CD4-positive, CD25-positive, alpha-beta regulatory T cell (primary cell): ENCODE measurements at regions not wholly inside any gene's neighbourhood (a gene's known extent, or its start where the extent isn't known, plus 50 kb on each side); places are given as distances from the start of the nearest gene placed in this dataset.

ENCODE experiments used
- ATAC-seq, 2 donors: fragments of 150-1000 bp; cut with Tn5 transposase; one replicate each; pipeline ENCODE4 v1.10.0; 2021; ENCODE audit warnings: low read depth in 2 of 2, moderate number of reproducible peaks in 2 of 2, moderate library complexity in 1 of 2
- DNase-seq, 3 donors: peaks; one replicate each; pipeline versions ENCODE4 v3.0.0 to v3.0.0-alpha.2; 2012 to 2022; ENCODE audit warnings: mixed read lengths in 1 of 3
- H3K27ac ChIP-seq: one replicate; pipeline ENCODE4 v1.7.0; 2013; ENCODE audit warnings: mild to moderate bottlenecking, low read length; ENCODE audit not compliant: insufficient read depth, poor library complexity, severe bottlenecking
- H3K27me3 ChIP-seq: one replicate; pipeline ENCODE4 v1.7.0; 2013; ENCODE audit warnings: low read length; ENCODE audit not compliant: control insufficient read depth, insufficient read depth
- H3K36me3 ChIP-seq: one replicate; pipeline ENCODE4 v1.7.0; 2013; ENCODE audit warnings: mild to moderate bottlenecking, low read length, moderate library complexity; ENCODE audit not compliant: control insufficient read depth, insufficient read depth
- H3K4me1 ChIP-seq: 2 replicates; pipeline ENCODE4 v1.7.0; 2013; ENCODE audit warnings: mild to moderate bottlenecking, low read length; ENCODE audit not compliant: insufficient read depth, control insufficient read depth, poor library complexity, severe bottlenecking
- H3K4me3 ChIP-seq: one replicate; pipeline ENCODE4 v1.7.0; 2013; ENCODE audit warnings: low read depth, mild to moderate bottlenecking, low read length, moderate library complexity
- H3K9me3 ChIP-seq, 2 experiments: 1 replicate in 1 of 2; 2 replicates in 1 of 2; pipeline ENCODE4 v1.7.0; 2013; ENCODE audit warnings: low read length in 2 of 2, mild to moderate bottlenecking in 1 of 2, moderate library complexity in 1 of 2; ENCODE audit not compliant: control insufficient read depth in 2 of 2
- H3K27ac Mint-ChIP-seq, 3 donors: one replicate each; pipeline ENCODE4 v1.8.0; 2020 to 2022; ENCODE audit warnings: mild to moderate bottlenecking in 3 of 3, mixed read lengths in 3 of 3, moderate library complexity in 2 of 3
- H3K27me3 Mint-ChIP-seq: one replicate; pipeline ENCODE4 v1.8.0; 2022; ENCODE audit warnings: mild to moderate bottlenecking, mixed read lengths
- H3K36me3 Mint-ChIP-seq: one replicate; pipeline ENCODE4 v1.8.0; 2020; ENCODE audit warnings: mixed read lengths
- H3K4me1 Mint-ChIP-seq, 4 donors: one replicate each; pipeline ENCODE4 v1.8.0; 2020 to 2022; ENCODE audit warnings: mixed read lengths in 4 of 4, mild to moderate bottlenecking in 1 of 4
- H3K4me3 Mint-ChIP-seq, 4 donors: one replicate each; pipeline ENCODE4 v1.8.0; 2020 to 2022; ENCODE audit warnings: mild to moderate bottlenecking in 4 of 4, mixed read lengths in 4 of 4, moderate library complexity in 3 of 4
- H3K9me3 Mint-ChIP-seq, 7 donors: one replicate each; pipeline ENCODE4 v1.8.0; 2020 to 2022; ENCODE audit warnings: mixed read lengths in 7 of 7, mild to moderate bottlenecking in 3 of 7, moderate library complexity in 2 of 7

- Mint-ChIP-seq H3K27me3 (peaks cover 5% of the 10 kb centered on the region), H3K4me3 (no peak overlapping the region), H3K36me3 (peaks cover 3% of the 10 kb centered on the region), H3K27ac (no peak overlapping the region), H3K9me3 (peaks cover 0 to 1% (median 0%) of the 10 kb centered on the region in 7 donors), H3K4me1 (no peaks in the 10 kb centered on the region)
- DNase-seq, result no peak
- Histone ChIP-seq H3K4me3 (no peak overlapping the region), H3K4me1 (no peaks in the 10 kb centered on the region), H3K27me3 (no peaks in the 10 kb centered on the region), H3K27ac (no peak overlapping the region), H3K9me3 (no peaks in the 10 kb centered on the region), H3K36me3 (no peaks in the 10 kb centered on the region)
- no peak for ATAC-seq
These were observed 593.2 kb downstream of the ZNF674 start for GRCh38 chrX:45952030-45952429.

GRCh38 chrX:45935408-45935807 lies 609.8 kb downstream of the ZNF674 start:
- H3K27me3 Mint-ChIP-seq, result no peaks in the 10 kb centered on the region
- no peak for ATAC-seq

DNA sequence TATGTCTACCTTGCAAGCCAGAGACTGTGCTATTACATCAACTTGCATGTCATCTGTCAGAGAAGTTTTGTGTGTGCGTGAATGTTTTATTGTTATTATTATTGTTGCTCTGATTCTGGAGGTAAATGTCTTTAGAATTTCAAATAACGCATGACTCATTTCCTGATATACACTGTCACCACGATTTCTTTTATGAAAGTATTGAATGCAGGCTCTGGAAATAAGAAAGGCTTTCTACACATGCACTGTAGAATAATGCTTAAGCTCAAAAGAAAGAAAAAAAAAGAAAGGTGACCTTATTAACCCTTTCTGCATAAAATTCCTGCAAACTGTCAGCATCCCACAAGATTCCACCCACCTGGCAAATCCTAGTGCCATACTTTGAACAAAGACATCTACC lies 632.9 kb downstream of the ZNF674 start:
- no peaks in the 10 kb centered on the region for H3K4me1 ChIP-seq
- H3K27ac ChIP-seq, result no peak overlapping the region
- H3K36me3 ChIP-seq, result no peaks in the 10 kb centered on the region
- DNase-seq, result no peak
- no peak overlapping the region for H3K27ac Mint-ChIP-seq
- no peak for ATAC-seq
- no peak overlapping the region for H3K4me3 Mint-ChIP-seq
- no peaks in the 10 kb centered on the region for H3K9me3 ChIP-seq
- H3K4me1 Mint-ChIP-seq, result no peaks in the 10 kb centered on the region
- H3K9me3 Mint-ChIP-seq, result peaks cover 0 to 1% (median 0%) of the 10 kb centered on the region in 7 donors
- H3K4me3 ChIP-seq, result no peak overlapping the region
- no peaks in the 10 kb centered on the region for H3K36me3 Mint-ChIP-seq
- H3K27me3 ChIP-seq, result no peaks in the 10 kb centered on the region
- peaks cover 12% of the 10 kb centered on the region for H3K27me3 Mint-ChIP-seq

More at GRCh38 chrX:45935408-45935807, 609.8 kb downstream of the ZNF674 start:
- Mint-ChIP-seq H3K9me3 (peaks cover 0 to 6% (median 0%) of the 10 kb centered on the region in 7 donors), H3K27ac (no peak overlapping the region), H3K4me3 (no peak overlapping the region), H3K36me3 (no peaks in the 10 kb centered on the region), H3K4me1 (no peaks in the 10 kb centered on the region)
- H3K9me3 ChIP-seq, result peaks cover 0 to 1% of the 10 kb centered on the region in 2 experiments
- H3K36me3 ChIP-seq, result no peaks in the 10 kb centered on the region
- no peaks in the 10 kb centered on the region for H3K4me1 ChIP-seq
- no peak for DNase-seq
- no peaks in the 10 kb centered on the region for H3K27me3 ChIP-seq
- no peak overlapping the region for H3K4me3 ChIP-seq
- no peak overlapping the region for H3K27ac ChIP-seq

DNA sequence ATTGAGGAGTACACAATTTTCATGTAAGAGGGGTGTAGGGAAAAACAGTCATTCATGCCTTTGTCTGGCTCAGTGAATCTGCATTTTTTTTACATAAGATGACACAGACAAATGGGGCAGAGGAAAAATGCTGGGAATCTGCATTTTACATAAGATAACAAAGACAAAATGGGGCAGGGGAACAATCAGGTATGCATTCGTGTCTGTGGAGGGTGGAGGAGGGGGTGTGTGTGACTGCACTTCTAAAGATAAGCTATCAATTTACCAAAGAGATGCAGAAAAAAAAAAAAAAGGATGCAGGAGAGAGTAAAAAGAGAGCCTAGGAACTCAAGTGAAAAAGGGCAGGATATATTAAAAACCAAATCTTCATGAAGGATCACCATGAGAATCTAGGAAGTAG lies 637.4 kb downstream of the ZNF674 start:
- no peaks in the 10 kb centered on the region for H3K4me1 Mint-ChIP-seq
- H3K36me3 ChIP-seq, result no peaks in the 10 kb centered on the region
- no peaks in the 10 kb centered on the region for H3K4me1 ChIP-seq
- no peaks in the 10 kb centered on the region for H3K36me3 Mint-ChIP-seq
- H3K27ac Mint-ChIP-seq, result no peak overlapping the region
- no peaks in the 10 kb centered on the region for H3K9me3 ChIP-seq
- no peak overlapping the region for H3K27ac ChIP-seq
- no peak for DNase-seq
- H3K9me3 Mint-ChIP-seq, result peaks cover 0 to 1% (median 0%) of the 10 kb centered on the region in 7 donors
- H3K27me3 Mint-ChIP-seq, result no peaks in the 10 kb centered on the region
- ATAC-seq, result no peak
- H3K4me3 ChIP-seq, result no peak overlapping the region
- no peaks in the 10 kb centered on the region for H3K27me3 ChIP-seq
- H3K4me3 Mint-ChIP-seq, result no peak overlapping the region

DNA sequence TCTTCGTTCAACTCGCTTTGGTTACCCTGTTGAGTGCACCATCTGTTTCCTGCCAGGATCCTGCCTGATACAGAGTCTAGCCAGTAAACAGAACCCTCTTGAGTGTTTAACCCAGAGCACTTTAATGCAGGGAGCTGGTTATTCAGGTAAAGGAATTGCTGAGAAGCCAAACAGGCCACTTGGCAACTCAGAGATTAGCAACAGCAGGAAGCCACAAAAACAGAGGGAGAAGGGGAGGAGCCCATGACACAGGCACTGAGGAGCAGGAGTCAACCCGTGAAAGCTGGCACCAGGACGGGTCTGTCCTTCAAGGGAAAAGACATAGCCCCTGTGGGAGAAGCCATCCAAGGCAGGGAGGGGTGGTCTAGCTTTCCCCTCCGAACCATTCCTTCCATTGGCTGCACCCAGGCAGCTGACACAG lies 641.4 kb downstream of the ZNF674 start:
- no peaks in the 10 kb centered on the region for H3K36me3 ChIP-seq
- H3K27ac Mint-ChIP-seq, result no peak overlapping the region
- no peak for DNase-seq
- H3K27me3 Mint-ChIP-seq, result no peaks in the 10 kb centered on the region
- no peaks in the 10 kb centered on the region for H3K9me3 ChIP-seq
- ATAC-seq, result no peak
- H3K36me3 Mint-ChIP-seq, result no peaks in the 10 kb centered on the region
- no peak overlapping the region for H3K4me3 ChIP-seq
- H3K27ac ChIP-seq, result no peak overlapping the region
- no peaks in the 10 kb centered on the region for H3K4me1 Mint-ChIP-seq
- no peak overlapping the region for H3K4me3 Mint-ChIP-seq
- H3K4me1 ChIP-seq, result no peaks in the 10 kb centered on the region
- H3K27me3 ChIP-seq, result no peaks in the 10 kb centered on the region
- peaks cover 0 to 2% (median 0%) of the 10 kb centered on the region in 7 donors for H3K9me3 Mint-ChIP-seq

DNA sequence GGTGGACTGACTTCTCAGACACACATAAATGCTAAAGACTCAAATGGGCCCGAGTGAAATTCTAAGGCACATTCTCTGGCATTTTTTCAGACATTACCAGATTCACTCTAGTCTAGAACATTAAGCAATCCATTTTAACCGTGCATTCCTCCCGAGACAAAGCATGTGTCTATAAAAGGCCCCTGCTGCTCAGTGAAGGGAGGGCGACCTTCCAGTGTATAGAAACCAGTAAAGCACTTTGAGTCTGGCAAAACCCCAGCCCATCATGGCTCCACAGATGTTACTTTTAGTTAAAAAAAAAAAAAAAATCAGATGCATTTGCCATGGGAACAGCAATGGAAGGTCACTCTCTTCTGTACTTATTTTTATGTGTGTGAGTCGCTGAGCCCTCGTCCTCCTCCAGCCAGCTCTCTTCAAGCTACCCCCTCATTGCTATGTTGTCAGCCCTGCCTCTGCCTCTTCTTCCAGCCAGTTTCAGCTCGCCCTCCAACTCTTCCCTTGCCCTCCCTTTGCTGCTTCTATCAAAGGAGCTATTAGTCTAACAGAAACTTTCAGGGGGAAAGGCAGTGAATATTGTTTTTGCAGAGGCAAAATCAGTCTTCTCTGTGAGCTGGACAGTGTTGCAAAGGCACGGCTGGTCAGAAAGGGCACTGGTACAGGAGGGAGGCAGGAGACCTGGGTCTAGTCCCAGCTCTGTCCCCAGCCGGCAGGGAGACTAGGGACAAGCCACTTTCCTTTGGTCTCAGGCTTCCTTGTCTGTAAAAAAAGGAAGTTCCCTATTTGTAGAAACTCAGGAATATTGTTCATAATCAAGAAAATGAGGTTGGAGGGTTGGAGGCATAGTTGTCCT lies 644.2 kb downstream of the ZNF674 start:
- Histone ChIP-seq H3K9me3 (no peaks in the 10 kb centered on the region), H3K36me3 (no peaks in the 10 kb centered on the region), H3K27me3 (no peaks in the 10 kb centered on the region), H3K4me3 (no peak overlapping the region), H3K4me1 (no peaks in the 10 kb centered on the region), H3K27ac (no peak overlapping the region)
- peaks cover 0 to 2% (median 0%) of the 10 kb centered on the region in 7 donors for H3K9me3 Mint-ChIP-seq
- ATAC-seq (no peak), DNase-seq (no peak)
- H3K4me1 Mint-ChIP-seq, result no peaks in the 10 kb centered on the region
- no peaks in the 10 kb centered on the region for H3K36me3 Mint-ChIP-seq
- no peak overlapping the region for H3K27ac Mint-ChIP-seq
- H3K4me3 Mint-ChIP-seq, result no peak overlapping the region
- no peaks in the 10 kb centered on the region for H3K27me3 Mint-ChIP-seq

DNA sequence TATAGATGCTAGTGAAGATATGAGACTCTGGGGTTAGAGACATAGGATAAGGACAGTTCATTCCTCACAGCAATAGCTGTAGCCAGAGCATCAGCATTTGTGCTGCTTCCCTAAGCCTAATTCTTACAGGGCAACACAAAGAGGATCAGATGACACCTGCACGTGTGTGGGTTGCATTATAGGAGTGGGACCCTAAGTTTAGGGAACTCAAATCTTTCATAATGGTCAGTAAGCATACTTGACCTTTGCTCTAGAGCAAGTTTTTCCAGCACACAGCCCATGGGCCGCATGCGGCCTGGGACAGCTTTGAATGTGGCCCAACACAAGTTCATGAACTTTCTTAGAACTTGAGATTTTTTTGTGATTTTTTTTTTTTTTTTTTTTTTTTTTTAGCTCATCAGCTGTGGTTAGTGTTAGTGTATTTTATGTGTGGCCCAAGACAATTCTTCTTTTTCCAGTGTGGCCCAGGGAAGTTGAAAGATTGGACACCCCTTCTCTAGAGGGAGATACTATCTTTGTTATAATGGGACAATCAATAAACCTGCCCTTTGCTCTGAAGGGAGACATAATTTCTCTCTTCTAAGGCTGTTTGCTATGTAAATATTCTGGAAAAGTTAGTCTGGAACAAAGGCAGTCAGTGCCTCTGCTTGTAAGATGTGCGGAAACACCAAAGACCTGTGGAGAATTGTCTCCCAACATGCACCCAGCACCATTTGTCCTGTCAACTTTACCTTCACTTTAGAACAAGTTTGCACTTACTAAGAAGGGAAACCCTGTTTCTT lies 650.2 kb downstream of the ZNF674 start:
- Mint-ChIP-seq H3K36me3 (peaks cover 5% of the 10 kb centered on the region), H3K27ac (no peak overlapping the region)

More for the DNA sequence above, 650.2 kb downstream of the ZNF674 start:
- H3K4me1 Mint-ChIP-seq, result no peaks in the 10 kb centered on the region
- DNase-seq (no peak), ATAC-seq (no peak)
- Histone ChIP-seq H3K4me1 (no peaks in the 10 kb centered on the region), H3K36me3 (no peaks in the 10 kb centered on the region), H3K9me3 (no peaks in the 10 kb centered on the region), H3K27ac (no peak overlapping the region), H3K27me3 (no peaks in the 10 kb centered on the region), H3K4me3 (no peak overlapping the region)
- no peak overlapping the region for H3K4me3 Mint-ChIP-seq
- H3K9me3 Mint-ChIP-seq, result peaks cover 0 to 5% (median 0%) of the 10 kb centered on the region in 7 donors
- no peaks in the 10 kb centered on the region for H3K27me3 Mint-ChIP-seq
